Cardiac septum (tissue), 1 donor: ENCODE measurements at regions not wholly inside any gene's neighbourhood (a gene's known extent, or its start where the extent isn't known, plus 50 kb on each side); places are given as distances from the start of the nearest gene placed in this dataset.

Experiments used
- DNase-seq: peaks from one replicate; pipeline ENCODE4 v3.0.0-alpha.2; 2020; ENCODE audit warnings: low spot score
- intact Hi-C: fragments of 100-400 bp; cut with DNase I; formaldehyde crosslinking; loops from one replicate; pipeline ENCODE4 v1.14.0; 2022
- donor health status: DM: no; HTN: no; CAD: no.

DNA sequence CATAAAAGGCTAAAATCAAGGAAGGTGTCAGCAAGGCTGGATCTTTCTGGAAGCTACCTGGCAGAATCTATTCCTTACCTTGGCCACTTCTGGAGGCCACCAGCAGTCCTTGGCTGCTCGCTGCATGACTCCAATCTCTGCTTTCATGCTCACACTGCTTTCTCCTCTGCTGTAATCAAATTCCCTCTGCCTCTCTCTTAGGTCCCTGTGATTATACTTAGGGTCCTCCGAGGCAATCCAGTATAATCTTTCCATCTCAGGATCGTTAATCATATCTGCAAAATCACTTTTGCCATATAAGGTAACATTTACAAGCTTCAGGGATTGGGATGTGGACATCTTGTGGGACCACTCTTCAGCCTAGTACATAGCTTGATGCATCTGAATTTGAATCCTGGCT is 110.7 kb upstream of the IVNS1ABP start:
- intact Hi-C loops: loop anchor here (10.0 kb wide), 1 partner anchor 247 kb away; no protein-coding TSS in a partner anchor

DNA sequence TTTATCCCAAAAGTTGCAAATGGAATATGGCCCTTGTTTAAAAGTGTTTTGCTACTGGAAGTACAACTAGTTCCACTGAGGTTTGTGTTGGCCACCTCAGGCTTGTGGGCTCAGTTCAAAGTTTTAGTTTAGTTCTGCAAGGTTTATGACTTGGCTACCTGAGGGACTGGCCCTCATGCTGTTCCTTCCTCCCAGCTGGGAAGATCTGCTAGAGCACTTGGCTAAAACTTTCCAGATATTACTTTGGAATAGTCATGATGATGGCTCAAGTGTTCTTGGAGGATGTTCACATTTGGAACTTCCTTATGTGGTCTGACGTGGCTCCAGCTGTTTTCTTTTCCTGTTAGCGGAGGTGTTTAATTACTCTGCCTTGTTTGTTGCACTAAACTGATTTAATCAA is 110.2 kb upstream of the IVNS1ABP start:
- intact Hi-C loops: loop anchor here (10.0 kb wide), 1 partner anchor 248 kb away; no protein-coding TSS in a partner anchor
- DNase-seq: no peak

More for the DNA sequence above, 110.7 kb upstream of the IVNS1ABP start:
- no peak for DNase-seq

DNA sequence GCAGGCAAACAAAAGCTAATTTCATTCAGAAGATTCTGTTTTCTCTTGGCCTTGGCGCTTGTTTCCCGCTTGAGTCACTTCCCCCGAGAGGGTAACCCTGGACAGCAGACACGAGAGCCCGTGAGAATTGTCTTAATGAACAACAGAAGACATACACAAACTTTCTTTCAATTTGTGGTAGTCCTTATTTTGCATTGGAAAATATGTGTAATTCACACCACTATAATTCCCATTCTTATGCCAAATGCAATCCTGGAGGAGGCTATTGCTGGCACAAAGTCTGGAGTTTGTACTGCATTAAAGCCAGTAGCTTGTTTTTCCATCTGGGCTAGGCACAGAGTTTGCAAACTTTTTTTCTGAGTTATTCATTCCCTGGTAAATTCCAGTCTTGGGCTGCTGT is 109.8 kb upstream of the IVNS1ABP start:
- intact Hi-C loops: loop anchor here (10.0 kb wide), 1 partner anchor 248 kb away; no protein-coding TSS in a partner anchor
- no peak for DNase-seq

DNA sequence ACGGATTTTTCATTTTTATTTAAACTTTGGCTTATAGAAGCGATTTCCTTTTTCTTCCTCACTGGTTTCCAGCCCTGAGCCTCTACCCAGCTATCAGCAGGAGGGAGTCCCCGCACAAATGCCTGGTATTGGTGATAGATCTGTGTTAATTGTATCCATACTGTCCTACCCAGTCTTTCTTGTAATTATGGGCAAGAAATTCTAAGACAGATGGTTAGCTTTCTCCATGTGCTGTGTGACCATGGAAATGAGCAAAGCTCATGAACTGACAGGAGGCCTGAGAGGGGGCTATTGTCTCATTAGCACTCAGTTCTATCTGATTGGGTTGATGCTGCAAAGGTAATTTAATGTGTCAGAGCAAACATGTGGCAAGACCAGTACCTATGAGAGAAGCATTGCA is 108.1 kb upstream of the IVNS1ABP start:
- intact Hi-C loops: loop anchor here (10.0 kb wide), 1 partner anchor 250 kb away; no protein-coding TSS in a partner anchor
- DNase-seq: no peak

DNA sequence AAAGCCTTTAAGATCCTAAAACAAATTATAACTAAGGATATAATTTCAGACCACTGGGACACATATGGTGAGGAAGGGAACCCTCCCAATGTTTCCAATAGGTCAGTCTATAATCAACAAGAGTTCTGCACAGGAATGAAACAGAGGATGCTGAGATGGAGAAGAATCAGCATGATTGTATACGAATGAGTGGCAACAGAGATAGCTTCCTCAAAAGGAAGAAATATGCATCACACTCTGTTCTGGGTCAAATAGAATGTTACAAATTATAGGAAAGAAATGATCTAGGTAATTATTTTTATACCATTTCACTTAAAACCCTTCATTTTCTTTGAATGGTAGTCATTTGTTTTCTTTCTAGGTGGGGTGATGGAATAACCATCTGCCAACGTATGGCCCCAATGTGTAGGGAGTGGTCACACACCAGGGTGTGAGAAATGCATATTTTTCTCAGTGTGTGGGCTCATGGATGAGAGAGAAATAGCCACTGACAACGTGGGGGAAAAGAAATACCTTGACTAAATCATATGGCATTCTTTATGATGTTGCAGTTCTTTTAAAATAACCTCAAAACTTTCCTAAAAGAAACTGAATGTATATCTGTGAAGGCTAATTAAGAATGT is 104.6 kb upstream of the IVNS1ABP start:
- DNase-seq: no peak
- intact Hi-C loops: loop anchor here (10.0 kb wide), 1 partner anchor 253 kb away; no protein-coding TSS in a partner anchor

DNA sequence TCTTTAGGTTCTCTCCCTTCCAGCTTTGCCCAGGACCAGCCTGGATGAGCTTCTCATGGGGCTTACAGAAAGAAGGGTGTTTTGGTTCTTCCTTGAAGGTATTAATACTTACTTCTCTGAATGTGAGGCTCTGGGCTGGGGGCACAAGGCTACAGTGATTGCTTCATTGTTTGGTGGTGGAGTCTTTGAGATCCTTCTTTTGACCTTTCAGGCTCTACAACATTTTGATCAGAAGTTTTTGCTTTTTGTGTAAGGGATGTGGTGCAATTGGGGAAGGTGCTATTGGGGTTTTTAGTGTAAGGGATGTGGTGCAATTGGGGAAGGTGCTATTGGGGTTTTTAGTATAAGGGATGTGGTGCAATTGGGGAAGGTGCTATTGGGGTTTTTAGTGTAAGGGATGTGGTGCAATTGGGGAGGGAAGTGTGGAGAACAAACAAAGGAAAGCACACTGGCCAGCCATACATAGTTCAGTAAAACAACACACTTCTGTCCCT is 103.6 kb upstream of the IVNS1ABP start:
- intact Hi-C loops: loop anchor here (10.0 kb wide), 1 partner anchor 254 kb away; no protein-coding TSS in a partner anchor
- no peak for DNase-seq

DNA sequence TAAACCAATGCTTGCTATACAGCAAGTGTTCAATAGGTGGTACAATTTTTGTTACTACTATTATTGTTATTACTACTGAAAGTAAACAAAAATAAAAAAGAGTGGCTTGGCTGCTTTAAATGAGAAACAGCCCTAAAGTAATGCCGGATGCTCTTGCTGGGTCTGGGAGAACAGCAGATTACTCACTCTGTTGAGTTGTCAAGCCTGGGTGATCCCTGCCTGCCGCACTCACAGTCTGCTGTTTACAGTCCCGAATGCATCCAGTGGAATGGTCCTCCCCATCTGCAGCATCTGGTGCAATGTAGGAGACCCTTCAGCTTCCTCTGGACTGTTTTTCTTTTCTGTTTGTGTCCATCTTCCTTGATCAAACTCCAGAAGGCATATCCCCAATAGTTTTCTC is 102.7 kb upstream of the IVNS1ABP start:
- intact Hi-C loops: loop anchor here (10.0 kb wide), 1 partner anchor 255 kb away; no protein-coding TSS in a partner anchor
- no peak for DNase-seq

DNA sequence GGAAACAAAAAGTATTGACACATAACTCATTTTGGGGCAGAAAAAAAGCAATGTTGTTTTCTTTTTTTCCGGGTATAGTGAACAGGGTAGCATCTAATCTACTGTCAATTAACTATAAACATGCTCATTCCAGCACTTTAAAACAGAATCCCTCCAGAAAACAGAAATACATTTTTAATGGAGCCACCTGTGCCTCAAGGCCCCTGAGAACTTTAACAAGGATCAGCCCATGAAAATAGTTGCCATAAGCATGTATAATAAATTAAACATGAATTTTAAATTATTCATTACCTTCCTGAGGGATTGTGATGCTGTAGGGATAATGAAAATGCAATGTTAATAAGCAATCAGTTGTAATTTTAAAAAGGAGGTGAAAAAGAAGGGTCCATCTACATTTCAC is 101.4 kb upstream of the IVNS1ABP start:
- no peak for DNase-seq
- intact Hi-C loops: no loop called here

- no peak for DNase-seq
- intact Hi-C loops: no loop called here
Observed at GRCh38 chr1:185412385-185413087, 95.5 kb upstream of the IVNS1ABP start.

DNA sequence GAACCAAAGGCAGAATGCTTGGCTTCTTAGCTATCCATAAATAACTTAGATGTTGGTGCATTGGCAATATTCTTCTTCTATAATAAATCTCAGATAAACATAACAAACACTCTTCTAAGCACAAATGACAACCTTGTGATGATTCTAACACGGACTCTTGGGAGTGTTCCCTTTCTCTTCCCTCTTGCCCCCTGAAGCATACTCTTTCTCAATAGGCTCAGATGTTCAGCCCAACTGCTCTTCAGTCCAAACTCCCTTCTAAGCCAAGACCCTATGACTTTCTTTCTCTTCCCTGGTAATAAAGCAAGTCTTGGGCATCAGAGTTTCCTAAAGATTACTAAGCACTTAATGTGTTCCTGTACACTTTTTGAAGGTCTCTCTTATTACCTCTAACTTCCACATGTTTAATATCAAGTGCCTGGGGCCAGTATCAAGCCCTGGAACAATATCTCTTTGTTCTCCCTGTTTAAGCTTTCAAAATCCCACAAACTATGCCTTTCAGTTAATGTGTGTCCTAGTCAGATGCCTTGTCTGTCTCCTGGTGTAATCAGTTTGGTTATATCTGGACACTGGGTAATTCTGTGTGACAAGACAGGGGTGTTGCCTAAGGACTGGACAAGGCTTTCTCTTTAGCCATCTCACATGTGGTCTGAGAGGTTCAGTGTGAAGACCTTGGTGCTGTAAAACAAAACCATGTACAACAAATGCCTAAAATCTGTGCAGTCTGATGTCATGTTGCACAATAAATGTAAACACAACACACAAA is 92.9 kb upstream of the IVNS1ABP start:
- intact Hi-C loops: no loop called here
- no peak for DNase-seq

DNA sequence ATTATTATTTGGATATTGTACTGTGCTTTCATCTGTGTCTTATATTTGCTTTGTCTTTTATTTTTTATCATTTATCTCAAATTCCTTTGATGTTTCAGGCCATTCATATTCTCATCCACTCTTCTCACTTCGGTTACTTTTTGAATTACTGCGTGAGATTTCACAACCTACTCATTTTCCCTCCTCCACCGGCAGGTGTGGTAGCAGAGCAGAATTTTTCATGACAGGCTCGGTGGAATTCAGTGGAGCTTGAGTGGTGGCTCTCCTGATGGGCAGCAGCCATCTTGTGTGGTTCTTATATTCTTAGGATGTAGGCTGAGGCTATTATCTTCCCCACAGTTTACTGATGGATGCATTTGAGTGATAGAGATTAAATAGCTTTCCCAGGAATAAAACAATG is 92.3 kb upstream of the IVNS1ABP start:
- no peak for DNase-seq
- intact Hi-C loops: no loop called here

DNA sequence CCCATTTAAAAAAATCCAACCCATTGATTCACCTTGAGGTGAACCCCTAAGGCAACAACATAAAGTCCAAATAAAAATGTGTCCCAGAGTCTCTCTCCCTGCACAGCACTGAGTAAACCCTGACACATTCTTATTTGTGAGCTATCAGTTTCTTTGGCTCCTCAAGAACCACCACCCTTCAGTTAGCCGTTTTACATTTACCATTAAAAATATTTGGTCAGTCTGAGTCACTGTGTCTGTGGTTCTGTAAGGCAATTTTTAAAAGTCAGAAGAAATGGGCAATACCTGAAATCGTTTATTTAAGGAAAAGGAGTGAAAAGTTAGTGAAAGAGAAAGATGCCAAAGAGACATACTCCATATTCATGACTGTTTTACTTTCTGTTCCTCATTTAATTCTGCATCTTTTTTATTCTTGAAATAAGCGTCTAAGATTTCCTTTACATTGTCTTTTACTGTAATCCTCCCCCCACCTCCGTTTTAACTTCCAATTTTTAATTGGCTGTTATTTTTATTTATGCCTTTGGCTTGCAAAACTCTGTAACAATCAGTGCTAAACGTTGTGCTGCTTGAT is 91.7 kb upstream of the IVNS1ABP start:
- intact Hi-C loops: no loop called here
- no peak for DNase-seq

DNA sequence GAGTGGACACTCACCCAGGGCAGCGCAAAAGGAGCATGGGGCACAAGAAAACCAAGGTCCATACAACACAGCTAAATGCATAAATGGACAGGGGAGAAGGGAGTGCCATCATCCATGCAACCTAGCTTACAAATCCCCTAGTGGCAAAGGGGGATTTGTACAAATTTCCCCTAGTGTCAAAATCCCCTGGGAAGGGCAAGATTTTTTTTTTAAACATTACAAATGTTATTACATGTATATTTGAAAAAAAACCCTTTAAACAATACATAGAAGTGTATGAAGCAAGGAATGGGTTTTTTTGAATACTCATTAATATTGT is 89.6 kb upstream of the IVNS1ABP start:
- intact Hi-C loops: no loop called here
- no peak for DNase-seq

DNA sequence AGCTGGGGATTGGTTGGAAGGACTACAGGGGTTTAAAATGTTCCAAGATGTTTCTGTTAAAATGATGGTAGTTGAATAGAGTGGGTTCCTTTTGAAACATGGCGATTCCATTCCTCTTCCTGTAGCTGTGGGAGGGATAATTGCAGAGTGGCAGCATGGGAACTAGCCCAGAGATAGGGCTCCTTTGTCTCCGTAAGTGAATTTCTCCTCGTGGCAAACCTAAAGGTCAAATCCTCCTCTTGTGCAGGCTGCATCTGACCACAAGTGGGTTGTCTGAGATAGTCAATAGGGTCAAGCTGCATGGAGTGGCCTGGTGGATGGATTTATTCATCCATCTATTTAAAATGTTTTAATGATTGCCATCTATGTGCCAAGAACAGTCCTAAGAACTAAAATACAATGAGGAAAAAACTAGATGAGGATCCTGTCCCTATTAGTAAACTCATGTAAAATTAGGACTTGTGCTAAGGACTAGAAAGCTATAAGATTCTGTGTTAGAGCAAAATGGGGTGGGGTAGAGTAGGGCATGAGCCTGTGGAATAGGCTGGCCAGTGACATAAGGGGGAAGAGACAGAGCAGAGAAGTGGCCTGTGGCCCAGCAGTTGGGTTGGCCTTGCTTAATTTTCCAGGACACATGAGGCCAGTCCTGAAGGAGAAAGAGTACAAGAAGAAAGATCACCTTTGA is 89.1 kb upstream of the IVNS1ABP start:
- intact Hi-C loops: no loop called here
- no peak for DNase-seq

- DNase-seq: no peak
- intact Hi-C loops: no loop called here
Observed at GRCh38 chr1:185404907-185405568, 88.0 kb upstream of the IVNS1ABP start.

- intact Hi-C loops: no loop called here
- no peak for DNase-seq
Observed at GRCh38 chr1:185404291-185404690, 87.2 kb upstream of the IVNS1ABP start.

GRCh38 chr1:185402930-185403329 is 85.9 kb upstream of the IVNS1ABP start:
- no peak for DNase-seq
- intact Hi-C loops: no loop called here

DNA sequence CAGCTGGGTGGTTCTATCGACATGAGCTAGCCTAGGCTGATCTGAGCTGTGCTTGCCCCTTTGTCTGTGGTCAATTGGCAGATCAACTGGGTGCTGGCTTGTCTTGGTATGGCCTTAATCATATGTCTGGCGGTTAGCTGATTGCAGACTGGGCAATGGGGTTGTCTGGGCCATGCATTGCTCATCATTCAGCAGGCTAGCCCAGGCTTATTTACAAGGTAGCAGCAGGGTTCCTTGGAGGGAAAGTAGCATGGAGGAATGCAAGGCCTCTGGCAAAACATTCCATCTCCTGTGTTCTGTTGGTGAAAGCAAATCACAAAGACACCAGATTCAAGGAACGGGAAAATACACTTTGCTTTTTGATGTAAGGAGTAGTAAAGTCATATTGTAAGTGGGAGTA is 84.0 kb upstream of the IVNS1ABP start:
- DNase-seq: no peak
- intact Hi-C loops: no loop called here

DNA sequence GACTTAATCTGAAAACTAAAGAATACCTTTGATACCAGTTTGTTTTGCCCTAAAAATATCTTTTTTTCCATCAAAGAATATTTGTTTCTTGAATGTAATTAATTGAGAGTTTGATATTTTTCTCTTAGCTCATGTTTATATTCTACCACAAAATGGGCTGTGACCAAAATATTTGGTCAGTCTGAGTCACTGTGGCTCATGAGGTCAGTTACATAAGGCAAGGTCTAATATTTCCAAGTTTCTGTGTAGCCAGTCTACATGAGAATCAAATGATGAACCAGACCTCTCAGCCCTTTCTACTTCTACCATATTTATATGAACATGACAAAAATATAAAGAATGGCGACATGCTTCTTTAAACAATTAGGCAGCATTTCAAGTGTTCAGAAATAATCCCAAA is 83.0 kb upstream of the IVNS1ABP start:
- intact Hi-C loops: no loop called here
- DNase-seq: no peak
